ENCODE measurements at regions not wholly inside any gene's neighbourhood (a gene's known extent, or its start where the extent isn't known, plus 50 kb on each side); places are given as distances from the start of the nearest gene placed in this dataset.

DNA sequence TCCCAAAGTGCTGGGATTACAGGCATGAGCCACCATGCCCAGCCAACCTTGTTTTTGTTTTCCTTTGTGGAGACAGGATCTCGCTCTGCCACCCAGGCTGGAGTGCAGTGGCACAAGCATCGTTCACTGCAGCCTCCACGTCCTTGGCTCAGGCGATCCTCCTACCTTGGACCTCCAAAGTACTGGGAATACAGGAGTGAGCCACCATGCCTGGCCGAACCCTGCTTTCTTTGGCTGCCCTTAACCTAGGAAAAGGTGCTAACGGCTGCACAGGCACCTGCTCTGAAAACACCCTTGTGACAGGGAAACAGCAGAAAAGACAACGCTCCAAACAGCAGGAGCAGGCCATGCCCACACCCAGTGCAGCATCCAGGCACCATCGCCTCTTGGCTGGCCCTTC is 71.9 kb downstream of the OAT start:
- Histone ChIP-seq H3K27ac (ENCODE audit: low read depth, low read length, severe bottlenecking) (no peak overlapping the region), H3K36me3 (ENCODE audit: control insufficient read depth, insufficient read depth, low read length) (no peaks in the 10 kb centered on the region), H3K9me3 (ENCODE audit: control insufficient read depth, low read length) (no peaks in the 10 kb centered on the region), H3K4me1 (ENCODE audit: control insufficient read depth, insufficient read depth, low read length, poor library complexity, severe bottlenecking) (no peaks in the 10 kb centered on the region), H3K4me3 (ENCODE audit: extremely low read depth, insufficient read depth, low read length, poor library complexity, severe bottlenecking) (no peak overlapping the region)
- 89 to 92% methylated on average over 7 to 8 of the region's 8 CpGs for WGBS, 2 experiments (ENCODE audit: insufficient coverage in 2 of 2)

DNA sequence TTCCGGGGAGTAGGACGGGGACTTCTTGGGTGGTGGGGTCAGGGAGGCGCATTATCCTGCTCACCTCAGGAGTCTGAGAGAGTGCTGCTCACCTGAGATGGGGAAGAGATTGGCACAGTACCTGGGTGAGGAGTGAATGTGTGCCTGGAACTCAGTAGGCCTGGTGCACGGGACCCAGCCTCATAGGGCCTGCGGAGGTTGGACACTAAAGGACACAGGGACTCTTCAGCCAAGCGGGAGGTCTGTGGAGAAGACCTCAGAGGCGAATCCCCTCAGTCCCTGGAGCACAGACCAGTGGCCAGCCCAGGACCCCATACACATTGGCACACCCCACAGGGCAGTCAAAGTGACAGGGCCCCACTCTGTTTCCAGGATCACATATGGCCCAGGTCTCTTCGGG is 73.2 kb downstream of the OAT start:
- H3K9me3 ChIP-seq (ENCODE audit: control insufficient read depth, low read length): no peaks in the 10 kb centered on the region
- WGBS, 2 experiments (ENCODE audit: insufficient coverage in 2 of 2): 90 to 91% methylated on average over 7 of the region's 8 CpGs
- H3K4me3 ChIP-seq (ENCODE audit: extremely low read depth, insufficient read depth, low read length, poor library complexity, severe bottlenecking): no peak overlapping the region
- H3K27ac ChIP-seq (ENCODE audit: low read depth, low read length, severe bottlenecking): no peak overlapping the region
- H3K36me3 ChIP-seq (ENCODE audit: control insufficient read depth, insufficient read depth, low read length): no peaks in the 10 kb centered on the region
- no peaks in the 10 kb centered on the region for H3K4me1 ChIP-seq (ENCODE audit: control insufficient read depth, insufficient read depth, low read length, poor library complexity, severe bottlenecking)

GRCh38 chr10:124344931-124345330 is 73.8 kb downstream of the OAT start:
- H3K36me3 ChIP-seq (ENCODE audit: control insufficient read depth, insufficient read depth, low read length): no peaks in the 10 kb centered on the region
- H3K4me1 ChIP-seq (ENCODE audit: control insufficient read depth, insufficient read depth, low read length, poor library complexity, severe bottlenecking): no peaks in the 10 kb centered on the region
- no peak overlapping the region for H3K4me3 ChIP-seq (ENCODE audit: extremely low read depth, insufficient read depth, low read length, poor library complexity, severe bottlenecking)
- no peak overlapping the region for H3K27ac ChIP-seq (ENCODE audit: low read depth, low read length, severe bottlenecking)
- H3K9me3 ChIP-seq (ENCODE audit: control insufficient read depth, low read length): no peaks in the 10 kb centered on the region
- 86 to 100% methylated on average over 1 of the region's 3 CpGs for WGBS, 2 experiments (ENCODE audit: insufficient coverage in 2 of 2)

- Histone ChIP-seq H3K27ac (ENCODE audit: low read depth, low read length, severe bottlenecking) (no peak overlapping the region), H3K4me3 (ENCODE audit: extremely low read depth, insufficient read depth, low read length, poor library complexity, severe bottlenecking) (no peak overlapping the region), H3K36me3 (ENCODE audit: control insufficient read depth, insufficient read depth, low read length) (no peaks in the 10 kb centered on the region), H3K4me1 (ENCODE audit: control insufficient read depth, insufficient read depth, low read length, poor library complexity, severe bottlenecking) (no peaks in the 10 kb centered on the region), H3K9me3 (ENCODE audit: control insufficient read depth, low read length) (no peaks in the 10 kb centered on the region)
- 96 to 100% methylated on average over 5 to 6 of the region's 8 CpGs for WGBS, 2 experiments (ENCODE audit: insufficient coverage in 2 of 2)
Observed at GRCh38 chr10:124344266-124344590, 74.5 kb downstream of the OAT start.

DNA sequence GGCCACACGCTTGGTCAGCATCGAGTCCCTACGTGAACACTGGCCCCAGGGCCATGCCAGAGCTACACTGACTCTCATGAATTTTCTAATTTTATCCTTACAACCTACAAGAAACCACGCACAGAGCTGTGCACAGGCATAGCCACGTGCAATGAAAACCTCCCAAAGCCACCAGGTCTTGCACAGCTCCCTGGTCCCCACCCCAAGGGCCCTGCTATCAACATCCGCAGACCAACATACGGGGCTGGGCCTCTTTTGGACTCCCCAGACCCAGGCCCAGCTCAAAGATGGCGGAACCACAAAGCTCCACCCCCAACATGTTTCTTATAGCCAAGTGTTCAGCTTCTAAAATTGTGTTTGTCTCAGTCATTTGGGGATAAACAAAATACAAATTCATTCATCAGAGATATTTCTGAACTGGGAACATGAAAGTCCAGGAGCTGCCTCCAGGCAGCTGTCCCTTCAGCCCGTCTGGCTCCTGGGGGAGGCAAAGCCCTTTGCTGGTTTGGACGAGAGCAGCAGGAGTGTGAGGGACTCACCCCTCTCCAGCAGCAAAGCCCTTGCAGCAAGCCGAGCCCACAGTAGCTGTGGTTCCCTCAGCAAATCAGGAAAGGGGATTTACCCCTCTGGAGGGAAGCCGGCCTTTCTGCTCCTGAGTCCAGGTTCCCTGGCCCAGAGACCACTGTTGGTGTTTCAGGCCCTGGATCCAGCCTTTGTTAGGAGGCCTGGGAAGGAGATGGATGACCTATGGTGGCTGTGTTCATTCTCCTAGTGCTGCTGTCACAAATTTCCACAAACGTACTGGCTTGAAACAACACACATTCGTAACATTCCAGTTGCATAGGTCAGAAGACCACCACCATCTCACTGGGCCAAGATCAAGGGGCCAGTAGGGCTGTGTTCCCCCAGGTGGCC is 75.1 kb downstream of the OAT start:
- H3K9me3 ChIP-seq (ENCODE audit: control insufficient read depth, low read length): no peaks in the 10 kb centered on the region
- no peak overlapping the region for H3K27ac ChIP-seq (ENCODE audit: low read depth, low read length, severe bottlenecking)
- 94 to 100% methylated on average over 7 to 12 of the region's 14 CpGs for WGBS, 2 experiments (ENCODE audit: insufficient coverage in 2 of 2)
- no peak overlapping the region for H3K4me3 ChIP-seq (ENCODE audit: extremely low read depth, insufficient read depth, low read length, poor library complexity, severe bottlenecking)
- no peaks in the 10 kb centered on the region for H3K4me1 ChIP-seq (ENCODE audit: control insufficient read depth, insufficient read depth, low read length, poor library complexity, severe bottlenecking)
- H3K36me3 ChIP-seq (ENCODE audit: control insufficient read depth, insufficient read depth, low read length): no peaks in the 10 kb centered on the region

- WGBS, 2 experiments (ENCODE audit: insufficient coverage in 2 of 2): 96 to 100% methylated on average over 5 of the region's 5 CpGs
- Histone ChIP-seq H3K36me3 (ENCODE audit: control insufficient read depth, insufficient read depth, low read length) (no peaks in the 10 kb centered on the region), H3K27ac (ENCODE audit: low read depth, low read length, severe bottlenecking) (no peak overlapping the region), H3K4me3 (ENCODE audit: extremely low read depth, insufficient read depth, low read length, poor library complexity, severe bottlenecking) (no peak overlapping the region), H3K9me3 (ENCODE audit: control insufficient read depth, low read length) (no peaks in the 10 kb centered on the region), H3K4me1 (ENCODE audit: control insufficient read depth, insufficient read depth, low read length, poor library complexity, severe bottlenecking) (no peaks in the 10 kb centered on the region)
Observed at GRCh38 chr10:124342821-124343170, 75.9 kb downstream of the OAT start.

DNA sequence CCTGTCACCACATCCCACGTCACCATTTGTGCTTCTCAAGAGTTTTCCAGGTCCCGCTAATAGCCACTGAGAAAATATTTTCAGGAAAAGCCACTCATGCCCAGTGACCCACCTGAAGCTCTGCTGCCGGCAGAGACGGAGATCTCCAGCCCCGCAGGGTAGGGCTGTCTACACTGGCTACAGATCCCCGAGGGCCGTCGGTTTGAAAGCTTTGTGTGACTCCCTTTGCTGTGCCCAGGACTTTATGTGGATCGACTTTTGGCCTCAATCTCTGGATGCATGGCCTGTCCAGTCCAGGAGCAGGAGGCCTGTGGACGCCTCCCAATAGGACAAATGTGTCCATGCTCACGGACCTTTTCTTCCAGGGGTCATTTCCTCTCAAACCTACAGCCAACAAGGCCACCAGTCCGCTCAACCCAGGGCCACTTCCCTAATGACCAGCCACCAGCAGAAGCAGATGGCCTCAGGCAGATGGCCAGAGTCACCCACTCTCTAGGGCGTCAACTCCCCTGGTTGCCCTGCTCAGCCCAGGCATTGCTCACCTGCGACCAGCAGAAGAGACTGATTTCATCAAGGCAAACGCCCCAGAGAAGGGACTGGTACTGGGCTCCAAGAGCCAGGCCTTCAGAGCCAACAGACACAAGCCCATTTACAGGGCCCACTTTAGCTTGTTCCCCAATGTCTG is 76.4 kb downstream of the OAT start:
- WGBS, 2 experiments (ENCODE audit: insufficient coverage in 2 of 2): 92 to 95% methylated on average over 15 of the region's 15 CpGs
- H3K4me3 ChIP-seq (ENCODE audit: extremely low read depth, insufficient read depth, low read length, poor library complexity, severe bottlenecking): no peak overlapping the region
- no peaks in the 10 kb centered on the region for H3K9me3 ChIP-seq (ENCODE audit: control insufficient read depth, low read length)
- no peaks in the 10 kb centered on the region for H3K4me1 ChIP-seq (ENCODE audit: control insufficient read depth, insufficient read depth, low read length, poor library complexity, severe bottlenecking)
- H3K27ac ChIP-seq (ENCODE audit: low read depth, low read length, severe bottlenecking): no peak overlapping the region
- no peaks in the 10 kb centered on the region for H3K36me3 ChIP-seq (ENCODE audit: control insufficient read depth, insufficient read depth, low read length)

DNA sequence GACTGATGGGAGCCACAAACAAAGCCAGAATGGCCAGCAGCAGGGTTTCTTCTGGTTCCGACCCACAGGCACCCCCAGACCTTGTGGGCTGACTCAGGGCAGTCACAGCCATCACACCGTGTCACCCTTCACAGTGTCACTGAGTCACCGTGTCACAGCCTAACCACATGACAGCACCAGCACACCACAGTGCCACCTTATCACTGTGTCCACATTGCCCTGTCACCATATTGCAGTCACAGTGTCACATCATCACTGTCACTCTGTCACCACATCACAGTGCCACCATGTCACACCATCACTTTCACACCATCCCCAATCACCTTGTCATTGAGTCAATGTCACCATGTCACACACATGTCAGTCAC is 77.0 kb downstream of the OAT start:
- H3K9me3 ChIP-seq (ENCODE audit: control insufficient read depth, low read length): no peaks in the 10 kb centered on the region
- WGBS, 2 experiments (ENCODE audit: insufficient coverage in 2 of 2): 81 to 88% methylated on average over 3 of the region's 3 CpGs

DNA sequence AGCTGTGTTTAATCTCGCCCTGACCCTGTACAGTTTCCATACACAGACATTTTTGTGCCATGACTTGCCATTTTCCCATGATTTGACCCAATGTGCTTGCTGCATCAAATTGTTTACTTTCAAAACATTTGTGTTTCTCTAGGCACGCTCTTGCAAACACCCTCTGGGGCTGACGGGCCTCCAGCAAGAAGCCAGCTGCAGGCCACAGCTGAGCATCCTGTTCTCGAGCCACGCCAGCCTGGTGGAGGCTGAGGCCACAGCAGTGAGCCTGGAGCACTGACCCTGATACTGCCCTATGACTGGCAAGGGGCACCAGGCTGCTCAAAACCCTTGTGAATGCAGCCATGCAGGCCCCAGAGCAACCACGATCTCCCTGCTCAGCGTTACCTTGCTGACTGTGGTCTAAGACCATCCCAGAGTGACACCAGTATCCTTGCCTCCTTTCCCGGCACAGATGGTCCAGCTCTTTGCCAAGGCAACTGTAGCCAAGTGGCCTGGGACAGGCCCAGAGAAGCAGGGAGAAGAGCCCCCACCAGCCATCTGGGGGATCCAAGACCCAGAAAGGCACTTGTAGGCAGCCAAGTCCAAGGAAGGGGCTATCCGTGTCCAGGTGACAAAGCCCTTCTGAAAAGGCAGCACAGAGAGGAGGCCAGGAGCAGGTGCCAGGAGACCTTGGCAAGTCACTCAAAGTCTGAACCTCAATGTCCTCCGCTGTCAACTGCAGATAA is 78.5 kb downstream of the OAT start:
- H3K4me3 ChIP-seq (ENCODE audit: extremely low read depth, insufficient read depth, low read length, poor library complexity, severe bottlenecking): no peak overlapping the region
- H3K9me3 ChIP-seq (ENCODE audit: control insufficient read depth, low read length): no peaks in the 10 kb centered on the region
- H3K27ac ChIP-seq (ENCODE audit: low read depth, low read length, severe bottlenecking): no peak overlapping the region
- WGBS, 2 experiments (ENCODE audit: insufficient coverage in 2 of 2): 90 to 93% methylated on average over 10 of the region's 10 CpGs
- H3K4me1 ChIP-seq (ENCODE audit: control insufficient read depth, insufficient read depth, low read length, poor library complexity, severe bottlenecking): no peaks in the 10 kb centered on the region
- no peaks in the 10 kb centered on the region for H3K36me3 ChIP-seq (ENCODE audit: control insufficient read depth, insufficient read depth, low read length)

More for the DNA sequence above, 77.0 kb downstream of the OAT start:
- H3K4me1 ChIP-seq (ENCODE audit: control insufficient read depth, insufficient read depth, low read length, poor library complexity, severe bottlenecking): no peaks in the 10 kb centered on the region
- no peak overlapping the region for H3K27ac ChIP-seq (ENCODE audit: low read depth, low read length, severe bottlenecking)
- H3K36me3 ChIP-seq (ENCODE audit: control insufficient read depth, insufficient read depth, low read length): no peaks in the 10 kb centered on the region
- no peak overlapping the region for H3K4me3 ChIP-seq (ENCODE audit: extremely low read depth, insufficient read depth, low read length, poor library complexity, severe bottlenecking)

- H3K4me1 ChIP-seq (ENCODE audit: control insufficient read depth, insufficient read depth, low read length, poor library complexity, severe bottlenecking): no peaks in the 10 kb centered on the region
- no peaks in the 10 kb centered on the region for H3K36me3 ChIP-seq (ENCODE audit: control insufficient read depth, insufficient read depth, low read length)
- H3K27ac ChIP-seq (ENCODE audit: low read depth, low read length, severe bottlenecking): no peak overlapping the region
- no peaks in the 10 kb centered on the region for H3K9me3 ChIP-seq (ENCODE audit: control insufficient read depth, low read length)
- WGBS, 2 experiments (ENCODE audit: insufficient coverage in 2 of 2): 89 to 94% methylated on average over 11 to 12 of the region's 16 CpGs
- H3K4me3 ChIP-seq (ENCODE audit: extremely low read depth, insufficient read depth, low read length, poor library complexity, severe bottlenecking): no peak overlapping the region
Observed at GRCh38 chr10:124339119-124340032, 79.3 kb downstream of the OAT start.

All from mesodermal cell (in vitro differentiated cells).